ENCODE measurements at regions not wholly inside any gene's neighbourhood (a gene's known extent, or its start where the extent isn't known, plus 50 kb on each side); places are given as distances from the start of the nearest gene placed in this dataset.

GRCh38 chr1:219401724-219402625 lies 210.9 kb downstream of the ZC3H11B start:
- no peak for DNase-seq (ENCODE audit: low read depth)

GRCh38 chr1:219399446-219399845 lies 213.5 kb downstream of the ZC3H11B start:
- DNase-seq (ENCODE audit: low read depth): no peak

- no peak for DNase-seq (ENCODE audit: low read depth)
Measured at GRCh38 chr1:219398815-219399396, 214.0 kb downstream of the ZC3H11B start.

- no peak for DNase-seq (ENCODE audit: low read depth)
Measured at GRCh38 chr1:219397511-219397910, 215.4 kb downstream of the ZC3H11B start.

- DNase-seq (ENCODE audit: low read depth): no peak
Measured at GRCh38 chr1:219391297-219391696, 217.6 kb downstream of the LYPLAL1 start.

- DNase-seq (ENCODE audit: low read depth): no peak
Measured at GRCh38 chr1:219387211-219387610, 213.5 kb downstream of the LYPLAL1 start.

GRCh38 chr1:219385787-219386427 lies 212.2 kb downstream of the LYPLAL1 start:
- no peak for DNase-seq (ENCODE audit: low read depth)

GRCh38 chr1:219383281-219383680 lies 209.6 kb downstream of the LYPLAL1 start:
- DNase-seq (ENCODE audit: low read depth): no peak

GRCh38 chr1:219381396-219381795 lies 207.7 kb downstream of the LYPLAL1 start:
- DNase-seq (ENCODE audit: low read depth): no peak

- DNase-seq (ENCODE audit: low read depth): no peak
Measured at GRCh38 chr1:219380463-219380862, 206.8 kb downstream of the LYPLAL1 start.

- no peak for DNase-seq (ENCODE audit: low read depth)
Measured at GRCh38 chr1:219379691-219380090, 206.0 kb downstream of the LYPLAL1 start.

- DNase-seq (ENCODE audit: low read depth): no peak
Measured at GRCh38 chr1:219374636-219375035, 201.0 kb downstream of the LYPLAL1 start.

- DNase-seq (ENCODE audit: low read depth): no peak
Measured at GRCh38 chr1:219374046-219374566, 200.4 kb downstream of the LYPLAL1 start.

- no peak for DNase-seq (ENCODE audit: low read depth)
Measured at GRCh38 chr1:219373616-219373935, 199.9 kb downstream of the LYPLAL1 start.

- no peak for DNase-seq (ENCODE audit: low read depth)
Measured at GRCh38 chr1:219372916-219373615, 199.4 kb downstream of the LYPLAL1 start.

- DNase-seq (ENCODE audit: low read depth): no peak
Measured at GRCh38 chr1:219371471-219371870, 197.8 kb downstream of the LYPLAL1 start.

GRCh38 chr1:219367496-219367895 lies 193.8 kb downstream of the LYPLAL1 start:
- DNase-seq (ENCODE audit: low read depth): no peak

GRCh38 chr1:219365451-219365850 lies 191.8 kb downstream of the LYPLAL1 start:
- DNase-seq (ENCODE audit: low read depth): no peak

- no peak for DNase-seq (ENCODE audit: low read depth)
Measured at GRCh38 chr1:219362702-219363101, 189.0 kb downstream of the LYPLAL1 start.

GRCh38 chr1:219359126-219359525 lies 185.4 kb downstream of the LYPLAL1 start:
- DNase-seq (ENCODE audit: low read depth): no peak

- DNase-seq (ENCODE audit: low read depth): no peak
Measured at GRCh38 chr1:219358080-219358479, 184.4 kb downstream of the LYPLAL1 start.

- DNase-seq (ENCODE audit: low read depth): no peak
Measured at GRCh38 chr1:219354962-219355361, 181.3 kb downstream of the LYPLAL1 start.
